ENCODE measurements at regions not wholly inside any gene's neighbourhood (a gene's known extent, or its start where the extent isn't known, plus 50 kb on each side); places are given as distances from the start of the nearest gene placed in this dataset.
A peak's percentile ranks its signal among the peaks of the same experiment; 100 is the strongest.

- TF ChIP-seq, protein P1, sequence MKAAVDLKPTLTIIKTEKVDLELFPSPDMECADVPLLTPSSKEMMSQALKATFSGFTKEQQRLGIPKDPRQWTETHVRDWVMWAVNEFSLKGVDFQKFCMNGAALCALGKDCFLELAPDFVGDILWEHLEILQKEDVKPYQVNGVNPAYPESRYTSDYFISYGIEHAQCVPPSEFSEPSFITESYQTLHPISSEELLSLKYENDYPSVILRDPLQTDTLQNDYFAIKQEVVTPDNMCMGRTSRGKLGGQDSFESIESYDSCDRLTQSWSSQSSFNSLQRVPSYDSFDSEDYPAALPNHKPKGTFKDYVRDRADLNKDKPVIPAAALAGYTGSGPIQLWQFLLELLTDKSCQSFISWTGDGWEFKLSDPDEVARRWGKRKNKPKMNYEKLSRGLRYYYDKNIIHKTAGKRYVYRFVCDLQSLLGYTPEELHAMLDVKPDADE (IDR thresholded peaks at IDR 0.05) = no peak
Measured at GRCh38 chr3:59191651-59192050, 141.8 kb upstream of the CFAP20DC start (continued).

GRCh38 chr3:59189939-59190338, 140.1 kb upstream of the CFAP20DC start:
- Histone ChIP-seq H3K27ac (ENCODE audit: low read depth) (no peak overlapping the region), H4K20me1 (replicated peaks; ENCODE audit: insufficient read depth) (no peaks in the 10 kb centered on the region), H3K4me3 (no peak overlapping the region), H3K36me3 (ENCODE audit: insufficient read depth) (no peaks in the 10 kb centered on the region), H3K9me2 (ENCODE audit: insufficient read depth) (peaks cover 8% of the 10 kb centered on the region; the same call in 1 of the 2 replicates), H2AFZ (0 out of 2 replicates have a peak overlapping the region, but pooled peaks have one; percentile 52), H3K27me3 (ENCODE audit: insufficient read depth) (no peaks in the 10 kb centered on the region), H3K79me2 (replicated peaks; ENCODE audit: insufficient read depth) (no peaks in the 10 kb centered on the region), H3F3A (replicated peaks; ENCODE audit: low read depth) (no peaks in the 10 kb centered on the region), H3K4me1 (ENCODE audit: insufficient read depth) (peaks cover 13% of the 10 kb centered on the region), H3K4me2 (no peak overlapping the region)
- H3K27ac Mint-ChIP-seq = no peak overlapping the region
- ATAC-seq (no peak), DNase-seq (ENCODE audit: low spot score) (no peak)
- H3K27me3 Mint-ChIP-seq (ENCODE audit: insufficient read depth, low read depth, poor library complexity) = peaks cover 4% of the 10 kb centered on the region
- H3K9me3 Mint-ChIP-seq = no peaks in the 10 kb centered on the region
- no peaks in the 10 kb centered on the region for H3K36me3 Mint-ChIP-seq (ENCODE audit: low read depth)
- TF ChIP-seq STAT1 (IDR thresholded peaks at IDR 0.05; ENCODE audit: unreplicated experiment) = no peak
- TF ChIP-seq JUNB (IDR thresholded peaks at IDR 0.05; ENCODE audit: unreplicated experiment) = no peak
- TF ChIP-seq CTCF (conservative IDR thresholded peaks at IDR 0.05; ENCODE audit: low read depth in 2 of 2) = no peak
- TF ChIP-seq POLR2AphosphoS5 (IDR thresholded peaks at IDR 0.05; ENCODE audit: low read depth) = no peak
- no peak for TF ChIP-seq NANOG (IDR thresholded peaks at IDR 0.05; ENCODE audit: borderline replicate concordance)
- TF ChIP-seq, protein P1 (IDR thresholded peaks at IDR 0.05) = no peak
- no peak for TF ChIP-seq CREB1 (CRISPR knock-in tag; IDR thresholded peaks at IDR 0.05; ENCODE audit: low read depth)
- no peak for TF ChIP-seq EZH2 (IDR thresholded peaks at IDR 0.05; ENCODE audit: low read depth, unreplicated experiment)
- TF ChIP-seq ZNF331 (CRISPR knock-in tag; IDR thresholded peaks at IDR 0.05; ENCODE audit: low read depth) = no peak
- H3K4me1 Mint-ChIP-seq = peaks cover 18% of the 10 kb centered on the region
- no peak overlapping the region for H3K4me3 Mint-ChIP-seq

DNA sequence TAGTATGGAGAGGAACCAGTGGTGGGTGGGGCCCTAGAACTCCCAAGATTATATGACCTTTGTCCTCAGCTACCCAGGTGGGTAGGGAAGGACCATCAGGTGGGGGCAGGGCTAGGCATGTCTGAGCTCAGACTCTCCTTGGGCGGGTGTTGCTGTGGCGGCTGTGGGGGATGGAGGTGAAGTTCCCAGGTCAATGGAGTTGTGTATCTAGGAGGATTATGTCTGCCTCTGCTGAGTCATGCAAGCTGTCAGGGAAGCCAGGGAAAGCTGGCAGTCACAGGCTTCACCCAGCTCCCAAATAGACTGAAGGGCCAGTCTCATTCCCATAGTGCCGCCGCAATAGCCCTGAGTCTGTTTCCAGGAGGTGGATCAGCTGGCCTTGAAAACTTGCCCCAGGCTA, 139.7 kb upstream of the CFAP20DC start:
- H3K4me1 ChIP-seq (ENCODE audit: insufficient read depth) = peaks cover 15% of the 10 kb centered on the region
- H3K4me3 ChIP-seq = no peak overlapping the region
- peaks cover 22% of the 10 kb centered on the region for H3K4me1 Mint-ChIP-seq
- H4K20me1 ChIP-seq (replicated peaks; ENCODE audit: insufficient read depth) = no peaks in the 10 kb centered on the region
- no peaks in the 10 kb centered on the region for H3K9me3 Mint-ChIP-seq
- no peak for ATAC-seq
- H3K27ac ChIP-seq (ENCODE audit: low read depth) = no peak overlapping the region
- no peaks in the 10 kb centered on the region for H3F3A ChIP-seq (replicated peaks; ENCODE audit: low read depth)
- no peaks in the 10 kb centered on the region for H3K79me2 ChIP-seq (replicated peaks; ENCODE audit: insufficient read depth)
- no peaks in the 10 kb centered on the region for H3K27me3 ChIP-seq (ENCODE audit: insufficient read depth)
- H3K36me3 ChIP-seq (ENCODE audit: insufficient read depth) = no peaks in the 10 kb centered on the region
- peaks cover 4% of the 10 kb centered on the region for H3K27me3 Mint-ChIP-seq (ENCODE audit: insufficient read depth, low read depth, poor library complexity)
- no peaks in the 10 kb centered on the region for H3K36me3 Mint-ChIP-seq (ENCODE audit: low read depth)
- H3K4me2 ChIP-seq = no peak overlapping the region
- H3K4me3 Mint-ChIP-seq = no peak overlapping the region
- peaks cover 8% of the 10 kb centered on the region; the same call in 1 of the 2 replicates for H3K9me2 ChIP-seq (ENCODE audit: insufficient read depth)
- DNase-seq (ENCODE audit: low spot score) = no peak
- H3K27ac Mint-ChIP-seq = 0 out of 2 replicates have a peak overlapping the region, but pooled peaks have one; percentile 22
- H2AFZ ChIP-seq = no peak overlapping the region
- TF ChIP-seq JUNB (IDR thresholded peaks at IDR 0.05; ENCODE audit: unreplicated experiment) = no peak
- no peak for TF ChIP-seq CTCF (conservative IDR thresholded peaks at IDR 0.05; ENCODE audit: low read depth in 2 of 2)
- no peak for TF ChIP-seq ZNF331 (CRISPR knock-in tag; IDR thresholded peaks at IDR 0.05; ENCODE audit: low read depth)
- TF ChIP-seq, protein P2, sequence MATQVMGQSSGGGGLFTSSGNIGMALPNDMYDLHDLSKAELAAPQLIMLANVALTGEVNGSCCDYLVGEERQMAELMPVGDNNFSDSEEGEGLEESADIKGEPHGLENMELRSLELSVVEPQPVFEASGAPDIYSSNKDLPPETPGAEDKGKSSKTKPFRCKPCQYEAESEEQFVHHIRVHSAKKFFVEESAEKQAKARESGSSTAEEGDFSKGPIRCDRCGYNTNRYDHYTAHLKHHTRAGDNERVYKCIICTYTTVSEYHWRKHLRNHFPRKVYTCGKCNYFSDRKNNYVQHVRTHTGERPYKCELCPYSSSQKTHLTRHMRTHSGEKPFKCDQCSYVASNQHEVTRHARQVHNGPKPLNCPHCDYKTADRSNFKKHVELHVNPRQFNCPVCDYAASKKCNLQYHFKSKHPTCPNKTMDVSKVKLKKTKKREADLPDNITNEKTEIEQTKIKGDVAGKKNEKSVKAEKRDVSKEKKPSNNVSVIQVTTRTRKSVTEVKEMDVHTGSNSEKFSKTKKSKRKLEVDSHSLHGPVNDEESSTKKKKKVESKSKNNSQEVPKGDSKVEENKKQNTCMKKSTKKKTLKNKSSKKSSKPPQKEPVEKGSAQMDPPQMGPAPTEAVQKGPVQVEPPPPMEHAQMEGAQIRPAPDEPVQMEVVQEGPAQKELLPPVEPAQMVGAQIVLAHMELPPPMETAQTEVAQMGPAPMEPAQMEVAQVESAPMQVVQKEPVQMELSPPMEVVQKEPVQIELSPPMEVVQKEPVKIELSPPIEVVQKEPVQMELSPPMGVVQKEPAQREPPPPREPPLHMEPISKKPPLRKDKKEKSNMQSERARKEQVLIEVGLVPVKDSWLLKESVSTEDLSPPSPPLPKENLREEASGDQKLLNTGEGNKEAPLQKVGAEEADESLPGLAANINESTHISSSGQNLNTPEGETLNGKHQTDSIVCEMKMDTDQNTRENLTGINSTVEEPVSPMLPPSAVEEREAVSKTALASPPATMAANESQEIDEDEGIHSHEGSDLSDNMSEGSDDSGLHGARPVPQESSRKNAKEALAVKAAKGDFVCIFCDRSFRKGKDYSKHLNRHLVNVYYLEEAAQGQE (IDR thresholded peaks at IDR 0.05; ENCODE audit: unreplicated experiment) = no peak
- TF ChIP-seq ZNF114 (CRISPR knock-in tag; IDR thresholded peaks at IDR 0.05) = no peak
- TF ChIP-seq NANOG (IDR thresholded peaks at IDR 0.05; ENCODE audit: borderline replicate concordance) = no peak
- no peak for TF ChIP-seq CREB1 (CRISPR knock-in tag; IDR thresholded peaks at IDR 0.05; ENCODE audit: low read depth)
- no peak for TF ChIP-seq POLR2AphosphoS5 (IDR thresholded peaks at IDR 0.05; ENCODE audit: low read depth)
